Gastroesophageal sphincter (tissue), 4 donors: ENCODE measurements at regions not wholly inside any gene's neighbourhood (a gene's known extent, or its start where the extent isn't known, plus 50 kb on each side); places are given as distances from the start of the nearest gene placed in this dataset.

ENCODE experiments used
- ATAC-seq: fragments of 150-250 bp; one replicate; pipeline ENCODE4 v1.9.1; 2016; ENCODE audit warnings: mild to moderate bottlenecking, moderate library complexity
- H3K27ac ChIP-seq, 4 donors: fragments of 200-600 bp; sonication (generic) in 3 of 4; 1 replicate in 3 of 4; 2 replicates in 1 of 4; pipeline ENCODE4 v1.5.1; 2016 to 2019
- H3K27me3 ChIP-seq: fragments of 200-600 bp; sonication (generic); one replicate; pipeline ENCODE4 v1.5.1; 2019
- H3K36me3 ChIP-seq, 2 donors: fragments of 200-600 bp; sonication (generic); one replicate each; pipeline ENCODE4 v1.5.1; 2019; ENCODE audit warnings: control low read depth in 1 of 2
- H3K4me1 ChIP-seq, 3 donors: fragments of 200-600 bp; sonication (generic); 1 replicate in 2 of 3; 2 replicates in 1 of 3; pipeline ENCODE4 v1.5.1; 2016 to 2019; ENCODE audit warnings: control low read depth in 2 of 3
- H3K4me3 ChIP-seq, 2 donors: fragments of 200-600 bp; sonication (generic); one replicate each; pipeline ENCODE4 v1.5.1; 2019; ENCODE audit warnings: mild to moderate bottlenecking in 1 of 2, moderate library complexity in 1 of 2
- H3K9me3 ChIP-seq, 3 donors: fragments of 200-600 bp; sonication (generic); one replicate each; pipeline ENCODE4 v1.5.1; 2017 to 2019; ENCODE audit warnings: control low read depth in 2 of 3
- CTCF ChIP-seq, 4 experiments: fragments of 200-600 bp in 2 of 4; fragments of 450-650 bp in 2 of 4; sonication (generic) in 1 of 4; IDR thresholded peaks; one replicate each; pipeline ENCODE4 v1.5.1; 2017 to 2019; ENCODE audit warnings: antibody characterized with exemption in 4 of 4, mild to moderate bottlenecking in 2 of 4, moderate library complexity in 2 of 4
- EP300 ChIP-seq: sonication (generic); formaldehyde crosslinking; IDR thresholded peaks from one replicate; pipeline ENCODE4 v1.6.1; 2017; ENCODE audit warnings: antibody characterized with exemption, mild to moderate bottlenecking
- POLR2A ChIP-seq, 2 donors: fragments of 450-650 bp; IDR thresholded peaks; one replicate each; pipeline ENCODE4 v1.6.1; 2017; ENCODE audit warnings: antibody characterized with exemption in 2 of 2, mild to moderate bottlenecking in 2 of 2, moderate library complexity in 1 of 2
- POLR2AphosphoS5 ChIP-seq: sonication (generic); formaldehyde crosslinking; IDR thresholded peaks from one replicate; pipeline ENCODE4 v1.6.1; 2017; ENCODE audit warnings: antibody characterized with exemption
- WGBS, 2 donors: methylation state at CpG; one replicate each; pipeline ENCODE4 v1.1.5; 2018; ENCODE audit warnings: low coverage in 1 of 2; 5-methylcytosine and 5-hydroxymethylcytosine counted together

GRCh38 chr12:33277376-33277775, 162.2 kb downstream of the SYT10 start:
- no peak overlapping the region for H3K27ac ChIP-seq
- no peaks in the 10 kb centered on the region for H3K4me1 ChIP-seq
- H3K36me3 ChIP-seq, result no peaks in the 10 kb centered on the region
- WGBS, 2 donors, result 80 to 88% methylated on average over 1 of the region's 1 CpG
- TF ChIP-seq POLR2A (IDR thresholded peaks at IDR 0.05) (no peak), EP300 (no peak), CTCF (IDR thresholded peaks at IDR 0.05) (no peak), POLR2AphosphoS5 (no peak)
- peaks cover 0 to 34% (median 0%) of the 10 kb centered on the region in 3 donors for H3K9me3 ChIP-seq
- H3K27me3 ChIP-seq, result no peaks in the 10 kb centered on the region
- no peak overlapping the region for H3K4me3 ChIP-seq
- ATAC-seq, result no peak

GRCh38 chr12:33267641-33268040, 172.0 kb downstream of the SYT10 start:
- H3K27me3 ChIP-seq, result no peaks in the 10 kb centered on the region
- no peaks in the 10 kb centered on the region for H3K9me3 ChIP-seq
- H3K36me3 ChIP-seq, result no peaks in the 10 kb centered on the region
- no peak overlapping the region for H3K4me3 ChIP-seq
- TF ChIP-seq CTCF (IDR thresholded peaks at IDR 0.05) (no peak), EP300 (no peak), POLR2AphosphoS5 (no peak), POLR2A (IDR thresholded peaks at IDR 0.05) (no peak)
- ATAC-seq, result no peak
- no peak overlapping the region for H3K27ac ChIP-seq
- no peaks in the 10 kb centered on the region for H3K4me1 ChIP-seq

DNA sequence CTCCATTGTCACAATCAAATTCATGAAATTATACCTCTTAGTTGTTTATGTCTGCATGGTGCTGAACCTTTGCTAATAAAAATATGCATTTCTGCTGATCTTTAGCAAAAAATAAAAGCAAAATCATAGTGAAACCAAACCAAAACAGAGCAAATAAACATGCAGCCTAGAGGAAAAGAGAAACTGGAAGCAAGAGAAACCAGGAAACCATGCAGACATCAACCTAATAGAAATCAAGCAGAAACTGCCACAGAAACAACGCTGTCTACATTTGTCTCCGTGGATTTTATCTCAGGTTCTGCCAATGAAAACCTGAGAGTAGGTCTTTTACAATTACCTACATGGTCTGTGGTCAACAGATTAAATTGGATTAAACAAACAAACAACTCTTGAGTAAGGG, 173.7 kb downstream of the SYT10 start:
- Histone ChIP-seq H3K36me3 (no peaks in the 10 kb centered on the region), H3K4me1 (no peaks in the 10 kb centered on the region), H3K4me3 (no peak overlapping the region), H3K27me3 (no peaks in the 10 kb centered on the region), H3K27ac (no peak overlapping the region), H3K9me3 (no peaks in the 10 kb centered on the region)
- no peak for ATAC-seq
- no peak for TF ChIP-seq POLR2AphosphoS5
- no peak for TF ChIP-seq POLR2A (IDR thresholded peaks at IDR 0.05)
- TF ChIP-seq CTCF (IDR thresholded peaks at IDR 0.05), result no peak
- TF ChIP-seq EP300, result no peak
- 40 to 52% methylated on average over 1 to 2 of the region's 2 CpGs for WGBS, 2 donors

DNA sequence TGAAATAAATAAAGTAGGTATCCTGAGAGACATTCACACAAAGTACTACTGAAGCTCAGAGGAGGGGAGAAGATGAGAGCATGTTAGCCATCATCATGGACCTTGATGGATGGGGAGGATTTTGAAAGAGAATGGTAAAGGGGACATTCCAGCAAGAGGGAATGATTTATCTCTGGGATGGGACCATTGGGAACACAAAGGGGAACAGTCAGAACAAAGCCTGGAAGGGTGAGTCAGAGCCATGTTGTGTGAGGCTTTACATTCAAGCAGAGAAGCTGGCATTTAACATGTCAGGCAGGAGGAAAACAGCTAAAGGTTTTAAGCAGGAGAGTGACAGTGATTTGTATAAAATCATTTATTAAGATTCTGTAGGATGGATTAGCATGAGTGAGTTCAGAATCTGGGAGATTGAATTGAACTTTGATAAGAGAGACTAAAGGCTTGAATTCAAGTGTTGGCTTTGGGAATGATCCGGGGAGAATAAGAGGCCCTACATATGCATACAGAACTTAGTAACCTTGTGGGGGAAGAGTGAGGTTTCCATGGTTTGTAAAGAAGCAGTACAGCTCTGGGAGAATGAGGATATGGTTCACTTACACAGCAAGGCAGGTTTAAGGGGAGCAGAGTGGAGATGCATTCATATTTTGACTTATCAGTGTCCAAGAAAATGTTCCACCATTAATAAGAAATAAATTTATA, 174.4 kb downstream of the SYT10 start:
- no peak overlapping the region for H3K4me3 ChIP-seq
- H3K4me1 ChIP-seq, result no peaks in the 10 kb centered on the region
- ATAC-seq, result no peak
- 82 to 86% methylated on average over 1 of the region's 1 CpG for WGBS, 2 donors
- no peaks in the 10 kb centered on the region for H3K27me3 ChIP-seq
- H3K9me3 ChIP-seq, result no peaks in the 10 kb centered on the region
- no peak for TF ChIP-seq EP300
- TF ChIP-seq POLR2AphosphoS5, result no peak
- TF ChIP-seq POLR2A (IDR thresholded peaks at IDR 0.05), result no peak
- TF ChIP-seq CTCF (IDR thresholded peaks at IDR 0.05), result no peak
- H3K36me3 ChIP-seq, result no peaks in the 10 kb centered on the region
- no peak overlapping the region for H3K27ac ChIP-seq

DNA sequence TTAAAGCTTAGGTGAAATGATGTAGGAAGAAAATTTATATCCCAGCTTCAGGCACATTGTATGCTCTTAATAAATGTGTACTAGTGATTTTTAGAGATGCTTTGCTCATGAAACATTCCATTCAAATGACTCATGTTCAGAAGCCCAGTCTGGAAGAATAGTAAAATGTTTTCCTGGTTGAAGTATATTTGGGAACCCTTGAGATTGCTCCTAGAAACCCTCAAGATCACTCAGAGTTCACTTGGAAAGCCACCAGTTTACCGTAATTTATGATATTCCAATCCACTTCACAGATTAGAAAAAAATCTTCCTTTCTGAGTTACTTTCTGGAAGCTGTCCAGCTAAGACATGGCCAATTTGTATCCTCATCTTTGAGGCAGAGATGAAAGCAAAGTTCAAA, 186.4 kb downstream of the SYT10 start:
- TF ChIP-seq EP300, result no peak
- TF ChIP-seq CTCF (IDR thresholded peaks at IDR 0.05), result no peak
- TF ChIP-seq POLR2A (IDR thresholded peaks at IDR 0.05), result no peak
- Histone ChIP-seq H3K27me3 (no peaks in the 10 kb centered on the region), H3K36me3 (no peaks in the 10 kb centered on the region), H3K4me3 (no peak overlapping the region), H3K27ac (no peak overlapping the region), H3K9me3 (no peaks in the 10 kb centered on the region), H3K4me1 (no peaks in the 10 kb centered on the region)
- WGBS, 2 donors, result 25 to 50% methylated on average over 1 of the region's 1 CpG
- no peak for ATAC-seq
